ENCODE measurements at regions not wholly inside any gene's neighbourhood (a gene's known extent, or its start where the extent isn't known, plus 50 kb on each side); places are given as distances from the start of the nearest gene placed in this dataset.
"Not testable (repeated sequence)": the region's sequence is repeated elsewhere in the genome, so short reads cannot be mapped to it uniquely, and the experiment has no call there.

GRCh38 chr7:42677751-42678699 is 233.8 kb downstream of the C7orf25 start:
- DNase-seq, result no peak

GRCh38 chr7:42674541-42674940 is 237.3 kb downstream of the C7orf25 start:
- no peak for DNase-seq

- DNase-seq, result no peak
These were observed 237.9 kb downstream of the C7orf25 start for GRCh38 chr7:42673951-42674350.

- no peak for DNase-seq
These were observed 239.4 kb downstream of the C7orf25 start for GRCh38 chr7:42672339-42672999.

GRCh38 chr7:42671627-42672026 is 240.2 kb downstream of the C7orf25 start:
- no peak for DNase-seq

GRCh38 chr7:42666994-42667393 is 244.9 kb downstream of the C7orf25 start:
- DNase-seq, result no peak

GRCh38 chr7:42662862-42663261 is 249.0 kb downstream of the C7orf25 start:
- no peak for DNase-seq

- DNase-seq, result no peak
These were observed 250.6 kb downstream of the C7orf25 start for GRCh38 chr7:42661312-42661711.

GRCh38 chr7:42650701-42651100 is 261.2 kb downstream of the C7orf25 start:
- DNase-seq, result no peak

- no peak for DNase-seq
These were observed 261.7 kb downstream of the C7orf25 start for GRCh38 chr7:42650171-42650570.

- DNase-seq, result no peak
These were observed 266.0 kb downstream of the C7orf25 start for GRCh38 chr7:42645906-42646305.

GRCh38 chr7:42642699-42643098 is 269.2 kb downstream of the C7orf25 start:
- no peak for DNase-seq

GRCh38 chr7:42639930-42640329 is 271.9 kb downstream of the C7orf25 start:
- DNase-seq, result no peak

- not testable (repeated sequence) for DNase-seq
These were observed 275.5 kb downstream of the C7orf25 start for GRCh38 chr7:42636380-42636779.

GRCh38 chr7:42628054-42628453 is 283.8 kb downstream of the C7orf25 start:
- DNase-seq, result no peak

- no peak for DNase-seq
These were observed 284.2 kb downstream of the C7orf25 start for GRCh38 chr7:42627626-42628025.

- no peak for DNase-seq
These were observed 284.8 kb downstream of the C7orf25 start for GRCh38 chr7:42627101-42627500.

- no peak for DNase-seq
These were observed 286.4 kb downstream of the C7orf25 start for GRCh38 chr7:42625421-42625820.

GRCh38 chr7:42624471-42624870 is 287.4 kb downstream of the C7orf25 start:
- DNase-seq, result no peak

GRCh38 chr7:42621543-42622219 is 290.2 kb downstream of the C7orf25 start:
- DNase-seq, result no peak

- DNase-seq, result no peak
These were observed 293.1 kb downstream of the C7orf25 start for GRCh38 chr7:42618651-42619360.

- DNase-seq, result no peak
These were observed 293.9 kb downstream of the C7orf25 start for GRCh38 chr7:42617806-42618457.

Measured in 8988T (cell line).